Fibroblast of peridontal ligament (primary cell): ENCODE measurements at regions not wholly inside any gene's neighbourhood (a gene's known extent, or its start where the extent isn't known, plus 50 kb on each side); places are given as distances from the start of the nearest gene placed in this dataset.
"Not testable (repeated sequence)": the region's sequence is repeated elsewhere in the genome, so short reads cannot be mapped to it uniquely, and the experiment has no call there.

Experiments used
- DNase-seq: peaks from one replicate; pipeline ENCODE4 v3.0.0-alpha.2; 2010; ENCODE audit errors: extremely low read depth

DNA sequence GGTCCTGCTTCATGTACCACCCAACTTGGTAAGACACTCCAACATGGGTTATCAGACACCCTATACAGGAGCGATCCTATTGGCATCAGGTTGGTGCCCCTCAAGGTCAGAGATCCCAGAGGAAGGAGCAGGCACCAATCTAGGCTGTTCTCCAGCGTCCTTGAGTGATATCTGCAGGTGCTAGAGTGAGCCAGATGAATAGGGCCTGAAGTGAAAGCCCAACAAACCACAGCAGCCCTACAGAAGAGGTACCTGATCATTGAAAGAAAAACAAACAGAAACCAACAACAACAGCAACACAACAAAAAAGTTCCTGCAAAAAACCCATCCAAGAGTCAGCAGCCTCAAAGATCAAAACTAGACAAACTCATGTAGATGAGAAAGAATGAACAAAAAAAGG, 584.8 kb downstream of the HINT1 start:
- DNase-seq, result no peak

DNA sequence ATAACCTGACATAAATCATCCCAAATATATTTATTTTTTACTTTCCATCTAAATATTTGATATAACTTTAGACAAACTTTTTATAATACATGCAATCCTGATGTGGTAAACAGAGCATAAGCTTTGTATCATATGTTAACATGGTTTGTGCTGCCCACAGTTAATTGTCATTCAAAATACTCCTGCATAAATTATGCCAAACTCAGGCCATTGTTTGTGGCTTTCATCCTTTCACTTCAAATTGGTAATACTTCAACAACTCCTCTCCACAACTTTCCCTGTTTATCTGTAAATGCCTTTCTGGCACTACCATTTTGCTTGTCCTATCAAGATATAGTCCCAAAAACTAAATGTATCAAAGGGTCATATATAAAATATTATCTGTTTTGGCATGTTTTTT, 586.7 kb downstream of the HINT1 start:
- no peak for DNase-seq

DNA sequence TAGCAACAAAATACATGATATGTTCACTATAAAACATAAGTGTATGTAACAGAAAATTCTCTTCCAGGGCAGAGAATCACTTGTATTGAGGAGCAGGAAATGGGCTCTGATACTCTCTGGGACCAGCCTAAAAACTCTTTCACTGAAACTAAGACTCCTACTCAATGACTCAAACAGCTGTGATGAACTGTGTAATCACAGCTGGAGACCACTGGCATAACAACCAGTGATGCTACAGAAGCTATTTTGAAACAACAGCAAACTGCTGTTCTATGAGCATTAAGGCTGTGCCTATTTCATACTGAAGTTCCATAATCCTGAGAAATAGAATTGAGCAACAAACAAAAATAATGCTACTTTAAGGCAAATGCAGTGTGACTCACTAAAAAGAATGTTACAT, 594.0 kb downstream of the HINT1 start:
- peak; percentile 52 for DNase-seq

DNA sequence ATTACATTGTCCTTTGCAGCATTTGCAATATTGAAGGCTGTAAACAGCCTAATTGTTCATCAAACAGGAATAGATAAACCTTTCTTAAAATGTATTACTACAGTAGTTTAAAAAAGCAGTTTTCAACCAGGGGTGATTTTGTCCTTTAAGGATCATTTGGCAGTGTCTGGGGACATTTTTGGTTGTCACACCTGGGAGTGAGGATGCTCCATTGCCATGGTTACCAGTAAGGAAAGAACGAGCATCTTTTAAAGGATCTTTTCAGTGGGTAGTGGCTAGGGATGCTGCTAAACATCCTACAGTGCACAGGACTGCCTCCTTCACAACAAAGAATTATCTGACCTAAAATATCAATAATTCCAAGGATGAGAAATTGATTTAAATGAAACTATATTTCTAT, 596.3 kb downstream of the HINT1 start:
- no peak for DNase-seq

DNA sequence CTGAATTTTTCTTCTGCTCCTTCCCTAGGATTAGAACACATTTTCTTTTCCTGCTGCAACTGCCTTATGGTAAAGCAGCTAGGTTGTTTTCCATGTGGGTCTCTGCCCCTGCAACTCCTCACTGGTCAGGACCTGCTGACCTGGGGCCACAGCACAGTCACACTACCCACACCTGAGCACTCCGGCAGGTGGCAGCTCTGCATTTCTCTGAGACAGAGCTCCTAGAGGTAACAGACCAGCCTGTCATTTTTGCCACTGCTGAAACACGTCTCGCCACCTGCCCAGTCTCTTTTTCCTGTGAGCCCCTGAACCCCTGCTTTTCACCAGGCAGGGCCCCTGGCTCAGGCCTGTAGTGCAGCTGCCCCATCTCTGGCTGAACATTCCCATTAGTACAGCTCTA, 609.6 kb downstream of the HINT1 start:
- DNase-seq, result no peak

DNA sequence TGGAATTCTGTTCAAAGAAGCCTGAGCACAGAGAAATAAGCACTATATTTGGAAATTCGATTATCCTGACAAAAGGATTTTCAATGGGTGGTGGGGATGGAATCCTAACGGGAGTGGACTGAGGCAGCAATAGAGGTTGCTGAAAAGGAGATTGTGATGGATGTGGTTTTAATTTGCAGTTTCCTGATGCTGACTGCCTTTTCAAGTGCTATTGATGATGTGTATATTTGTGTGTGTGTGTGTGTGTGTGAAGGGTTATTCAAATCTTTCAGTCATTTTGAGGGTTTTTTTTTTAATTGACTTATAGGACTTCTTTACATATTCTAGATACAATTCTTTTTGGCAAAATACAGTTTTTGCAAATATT, 614.5 kb downstream of the HINT1 start:
- DNase-seq, result no peak

DNA sequence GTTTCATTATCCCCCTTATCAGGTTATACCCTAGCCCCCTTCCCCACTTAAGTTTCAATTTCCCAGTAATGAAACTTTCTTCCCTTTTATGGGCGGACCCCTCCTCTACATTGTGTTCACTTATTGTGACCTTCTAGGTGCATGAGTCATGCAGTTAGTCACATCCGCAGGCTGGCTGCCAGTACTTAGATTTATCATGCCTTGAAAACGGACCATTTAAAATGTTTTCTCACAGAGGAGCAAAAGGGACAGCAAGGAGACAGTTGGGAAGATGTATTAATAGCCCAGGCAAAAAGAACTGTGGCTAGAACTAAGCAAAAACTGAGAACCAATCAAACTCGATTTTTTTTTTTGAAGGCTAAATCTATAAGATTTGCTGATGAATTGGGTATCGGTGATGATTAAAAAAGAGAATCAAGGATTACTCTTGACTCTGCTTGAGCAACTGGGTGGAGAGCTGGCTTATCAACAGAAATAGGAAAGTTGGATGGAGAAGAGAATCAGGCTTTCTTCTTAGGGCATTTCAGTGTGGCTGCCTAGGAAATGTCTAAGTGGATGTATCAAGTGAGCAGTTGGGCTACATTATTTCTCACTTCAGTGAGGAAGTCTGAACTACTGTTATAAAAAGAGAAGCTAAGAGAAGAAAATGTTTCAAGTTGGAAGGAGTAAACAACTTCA, 615.0 kb downstream of the HINT1 start:
- peak; percentile 68 for DNase-seq

DNA sequence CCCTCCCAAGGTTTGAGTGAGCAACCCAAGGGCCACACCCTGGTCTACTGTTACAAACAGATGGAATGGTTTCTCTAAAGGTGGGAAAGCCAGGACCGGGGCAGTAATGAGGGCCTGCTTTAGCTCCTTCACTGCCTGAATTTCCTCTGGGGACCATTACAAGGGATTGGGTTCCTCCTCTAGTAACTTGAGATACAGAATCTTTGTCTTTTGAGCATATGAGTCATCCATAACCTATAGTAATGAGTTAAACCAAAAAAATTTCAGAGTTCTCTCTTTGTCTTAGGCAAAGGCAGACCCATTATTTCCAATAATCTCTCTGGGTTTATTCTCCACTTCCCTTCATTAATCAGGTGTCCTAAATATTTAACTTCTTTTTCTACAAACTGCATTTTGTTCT, 618.8 kb downstream of the HINT1 start:
- peak; percentile 45 for DNase-seq

DNA sequence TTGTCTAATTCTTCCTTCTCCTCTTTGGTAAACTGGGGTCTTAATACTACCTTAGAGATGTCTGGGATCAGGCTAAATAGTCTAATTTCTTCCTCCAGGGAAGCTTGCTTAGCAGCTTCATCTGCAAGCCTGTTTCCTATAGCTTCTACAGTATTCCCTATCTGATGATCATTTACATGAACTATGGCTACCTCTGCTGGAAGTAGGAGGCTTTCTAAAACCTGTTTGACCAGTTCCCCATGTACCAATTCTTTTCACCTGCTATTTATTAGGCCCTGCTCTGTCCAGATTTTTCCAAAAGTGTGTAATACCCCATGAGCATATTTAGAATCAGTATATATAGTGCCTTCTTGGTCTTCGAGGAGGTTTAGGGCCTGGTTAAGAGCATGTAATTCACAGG, 619.8 kb downstream of the HINT1 start:
- DNase-seq, result peak; percentile 24

DNA sequence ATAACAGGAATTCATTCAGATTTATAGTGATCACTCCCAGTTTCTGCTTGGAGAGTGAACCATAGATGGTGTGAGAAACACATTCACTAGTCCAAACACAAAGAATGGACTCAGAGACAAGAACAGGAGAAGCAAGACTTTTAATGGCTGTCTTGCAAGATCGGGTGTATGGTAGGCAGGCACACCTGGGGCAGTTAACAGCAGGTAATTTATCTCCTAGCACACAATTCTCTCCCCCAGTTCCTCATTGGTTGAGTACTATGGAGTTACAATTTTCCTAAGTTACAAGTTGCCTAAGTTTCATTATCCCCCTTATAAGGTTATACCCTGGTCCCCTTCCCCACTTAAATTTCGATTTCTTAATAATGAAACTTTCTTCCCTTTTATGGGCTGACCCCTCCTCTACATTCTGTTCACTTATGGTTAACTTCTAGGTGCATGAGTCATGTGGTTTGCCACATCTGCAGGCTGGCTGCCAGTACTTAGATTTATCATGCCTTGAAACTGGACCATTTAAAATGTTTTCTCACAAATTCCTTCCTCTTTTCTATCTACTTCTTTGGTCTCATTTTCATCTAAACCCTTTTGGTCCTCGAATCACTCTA, 623.3 kb downstream of the HINT1 start:
- peak; percentile 82 for DNase-seq

DNA sequence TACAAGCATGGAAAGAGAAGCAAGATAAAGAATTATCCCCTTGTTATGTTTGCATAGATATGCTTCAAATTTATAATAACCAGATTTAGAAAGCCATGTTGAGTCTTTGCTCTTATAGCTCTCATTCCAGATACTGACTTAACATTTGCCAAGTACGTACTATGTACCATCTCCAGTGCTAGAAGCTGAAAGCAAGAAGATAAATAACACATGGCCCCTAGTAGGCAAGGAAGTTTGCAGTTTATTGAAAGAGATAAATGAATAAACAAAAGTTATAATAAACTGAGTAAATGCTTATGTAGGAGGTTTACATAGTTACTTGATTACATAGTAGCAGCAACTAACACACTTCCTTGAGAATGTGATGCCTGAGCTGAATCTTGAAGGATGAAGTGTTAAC, 628.4 kb downstream of the HINT1 start:
- DNase-seq, result no peak

DNA sequence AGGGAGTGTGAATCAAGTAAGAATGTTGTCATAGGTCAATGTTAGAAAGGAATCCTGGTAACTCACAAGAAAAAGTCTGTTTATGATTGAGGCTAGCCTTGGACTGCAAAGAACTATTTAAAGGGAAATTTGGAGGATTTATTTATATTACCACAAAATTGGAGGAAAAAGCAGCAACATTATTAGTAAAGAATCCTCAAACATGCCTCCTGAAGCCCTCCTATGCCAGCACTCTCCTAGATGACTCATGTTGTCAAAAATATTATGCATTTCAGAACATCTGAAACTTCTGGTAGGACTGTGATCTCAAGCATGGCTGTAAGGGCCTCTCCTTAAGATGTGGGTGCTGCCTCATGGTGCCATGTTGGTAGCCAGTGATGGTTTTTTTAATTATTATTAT, 628.5 kb downstream of the CHSY3 start:
- peak; percentile 80 for DNase-seq

DNA sequence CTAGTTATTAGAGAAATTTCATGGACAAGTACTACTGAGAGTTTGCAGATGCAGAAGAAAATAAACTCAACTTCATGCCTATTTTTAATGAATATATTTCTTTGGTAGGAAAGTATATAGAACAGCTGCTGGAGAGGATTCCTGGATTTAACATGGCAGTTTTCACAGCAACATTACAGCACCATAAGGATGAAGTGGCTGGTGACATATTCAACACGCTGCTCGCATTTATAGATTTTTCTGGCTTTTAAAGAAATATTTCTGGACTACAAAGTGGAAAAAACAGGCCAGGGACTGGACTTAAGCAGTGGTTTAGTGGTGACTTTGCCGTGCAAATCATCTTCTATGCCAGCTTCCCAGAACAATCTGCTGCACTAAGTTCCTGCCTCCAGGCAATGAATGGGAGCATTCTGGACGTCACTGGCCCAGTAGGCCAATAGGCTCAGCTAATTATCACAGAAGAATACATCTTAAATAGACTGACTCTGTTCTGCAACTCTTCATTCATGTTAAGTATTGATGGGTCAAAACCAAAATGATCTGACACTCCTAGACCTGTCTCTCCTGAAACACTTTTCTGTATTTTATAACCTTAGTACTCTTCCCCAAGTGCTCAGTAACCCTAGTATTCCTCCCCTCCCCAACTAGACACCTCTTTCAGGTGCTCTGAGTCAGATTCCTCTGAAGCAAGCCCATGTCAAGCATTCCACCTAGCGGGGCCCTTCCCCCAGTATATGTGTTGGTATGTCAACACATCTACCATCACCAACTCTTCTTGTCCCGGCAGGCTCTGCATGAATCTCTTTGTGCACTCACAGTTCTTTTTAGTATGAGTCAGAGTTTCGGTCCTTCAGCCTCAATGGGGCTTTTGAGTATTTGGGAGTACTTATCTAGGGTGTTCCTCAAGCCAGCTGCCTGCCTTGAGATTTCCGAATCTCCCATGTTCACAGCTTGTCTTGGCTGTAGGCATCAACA, 625.5 kb downstream of the CHSY3 start:
- no peak for DNase-seq

DNA sequence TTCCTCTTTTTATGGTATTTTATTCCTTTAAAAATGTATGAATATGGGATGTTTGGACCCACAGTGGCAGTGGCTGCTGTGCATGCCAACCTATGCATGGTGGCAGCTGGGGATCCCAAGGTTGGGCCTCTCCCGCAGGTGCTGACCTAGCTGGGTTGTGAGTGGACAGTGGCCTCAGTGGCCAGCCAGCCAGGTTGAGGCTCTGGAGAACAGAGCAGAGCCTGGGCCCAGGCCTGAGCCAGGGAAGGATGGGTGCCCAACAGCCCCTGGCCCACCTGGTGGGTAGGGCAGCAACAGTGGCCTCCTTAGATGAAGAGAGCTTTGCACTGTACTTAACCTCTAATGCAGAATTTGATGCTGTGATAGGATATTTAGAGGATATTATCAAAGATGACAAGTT, 624.8 kb downstream of the CHSY3 start:
- DNase-seq, result no peak

DNA sequence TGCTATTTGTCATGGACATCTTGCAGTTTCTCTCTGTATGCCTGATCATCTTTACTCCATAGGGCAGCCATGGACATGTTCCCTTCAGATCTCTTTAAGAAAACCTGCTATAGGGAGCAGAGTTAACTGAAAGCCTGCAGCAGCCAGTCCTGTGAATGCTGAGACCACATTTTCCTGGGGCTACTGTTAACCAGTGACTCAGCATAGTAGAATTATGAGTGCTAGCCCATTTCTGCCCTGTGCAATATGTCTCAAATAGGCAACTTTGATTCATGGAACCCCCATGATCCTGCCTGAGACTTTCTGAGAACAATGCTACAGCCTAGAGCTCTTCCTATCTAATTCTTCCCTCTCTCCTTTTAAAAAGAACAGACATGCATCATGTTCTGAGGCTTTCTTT, 624.2 kb downstream of the CHSY3 start:
- DNase-seq, result peak; percentile 74

DNA sequence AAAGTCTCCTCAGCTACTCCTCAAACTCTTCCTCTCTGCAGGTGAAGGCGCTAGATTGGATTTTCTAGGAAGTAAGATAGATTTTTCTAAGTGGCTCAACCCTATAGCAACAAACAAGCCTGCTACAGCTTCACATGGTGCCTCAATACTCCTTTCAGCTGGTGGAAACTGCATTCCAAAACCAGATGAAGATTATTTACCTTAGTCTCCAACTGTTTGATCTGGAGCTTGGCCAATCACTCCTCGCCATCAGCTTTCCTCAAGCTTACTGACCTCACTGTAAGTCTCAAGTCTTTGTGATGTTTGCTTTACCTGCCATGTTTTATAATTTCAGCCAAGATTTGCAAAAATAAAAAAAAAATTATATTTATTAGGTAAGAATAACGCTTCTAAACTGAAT, 622.4 kb downstream of the CHSY3 start:
- peak; percentile 38 for DNase-seq

DNA sequence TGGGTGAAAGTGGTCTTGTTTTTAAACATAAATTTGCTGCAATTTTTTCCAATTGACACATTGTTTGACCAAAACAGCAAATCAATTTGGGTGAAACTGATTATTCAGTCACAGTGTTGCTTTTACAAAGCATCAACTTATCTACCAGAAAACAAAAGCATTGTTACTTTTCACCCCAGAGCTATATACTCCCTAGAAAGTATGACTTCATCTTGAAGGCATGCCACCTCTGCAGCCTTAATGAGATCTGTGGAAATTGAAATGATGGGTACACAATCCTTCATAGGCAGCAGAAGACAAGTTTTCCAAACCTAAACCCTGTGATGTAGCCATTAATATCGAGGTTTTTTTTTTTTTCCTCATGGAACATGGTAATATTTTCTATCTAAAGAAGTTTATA, 615.9 kb downstream of the CHSY3 start:
- peak; percentile 23 for DNase-seq

DNA sequence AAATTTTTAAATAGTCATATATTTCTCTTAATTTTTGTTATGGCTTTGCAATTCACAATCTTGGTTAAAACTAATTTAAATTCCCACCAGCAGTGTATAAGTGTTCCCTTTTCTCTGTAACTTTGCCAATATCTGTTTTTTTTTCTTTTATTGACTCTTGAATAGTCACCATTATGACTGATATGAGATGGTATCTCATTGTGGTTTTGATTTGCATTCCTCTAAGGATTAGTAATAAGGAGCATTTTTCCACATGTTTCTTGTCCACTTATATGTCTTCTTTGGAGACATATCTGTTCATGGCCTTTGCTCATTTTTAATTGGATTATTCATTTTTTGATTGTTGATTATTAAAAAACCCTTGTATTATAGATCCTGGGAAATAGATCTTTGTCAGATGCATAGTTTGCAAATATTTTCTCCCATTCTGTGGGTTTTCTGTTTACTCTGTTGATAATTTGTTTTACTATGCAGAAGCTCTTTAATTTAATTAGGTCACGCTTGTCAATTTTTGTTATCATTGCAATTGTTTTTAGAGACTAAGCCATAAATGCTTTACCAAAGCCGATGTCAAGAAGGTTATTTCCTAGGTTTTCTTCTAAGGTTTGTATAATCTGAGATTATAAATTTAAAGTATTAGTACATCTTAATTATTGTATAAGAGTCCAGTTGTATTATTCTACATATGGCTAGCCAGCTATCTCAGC, 610.9 kb downstream of the CHSY3 start:
- DNase-seq, result peak; percentile 84

DNA sequence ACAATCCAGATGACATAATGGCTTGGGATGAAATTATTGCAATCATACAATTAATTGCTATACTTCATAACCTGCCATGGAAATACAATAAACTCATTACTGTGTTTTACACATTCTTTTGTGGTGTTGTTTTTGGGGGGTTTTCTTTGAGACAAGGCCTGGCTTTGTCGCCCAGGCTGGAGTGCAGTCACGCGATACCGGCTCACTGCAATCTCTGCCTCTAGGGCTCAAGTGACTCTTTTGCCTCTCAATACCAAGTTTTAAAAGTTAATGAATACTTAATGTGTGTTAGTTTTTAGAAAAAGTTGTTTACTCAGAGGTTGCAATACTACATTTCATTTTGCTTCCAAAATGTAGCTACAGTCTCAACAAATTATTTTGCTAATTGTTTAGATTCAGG, 598.4 kb downstream of the CHSY3 start:
- no peak for DNase-seq

DNA sequence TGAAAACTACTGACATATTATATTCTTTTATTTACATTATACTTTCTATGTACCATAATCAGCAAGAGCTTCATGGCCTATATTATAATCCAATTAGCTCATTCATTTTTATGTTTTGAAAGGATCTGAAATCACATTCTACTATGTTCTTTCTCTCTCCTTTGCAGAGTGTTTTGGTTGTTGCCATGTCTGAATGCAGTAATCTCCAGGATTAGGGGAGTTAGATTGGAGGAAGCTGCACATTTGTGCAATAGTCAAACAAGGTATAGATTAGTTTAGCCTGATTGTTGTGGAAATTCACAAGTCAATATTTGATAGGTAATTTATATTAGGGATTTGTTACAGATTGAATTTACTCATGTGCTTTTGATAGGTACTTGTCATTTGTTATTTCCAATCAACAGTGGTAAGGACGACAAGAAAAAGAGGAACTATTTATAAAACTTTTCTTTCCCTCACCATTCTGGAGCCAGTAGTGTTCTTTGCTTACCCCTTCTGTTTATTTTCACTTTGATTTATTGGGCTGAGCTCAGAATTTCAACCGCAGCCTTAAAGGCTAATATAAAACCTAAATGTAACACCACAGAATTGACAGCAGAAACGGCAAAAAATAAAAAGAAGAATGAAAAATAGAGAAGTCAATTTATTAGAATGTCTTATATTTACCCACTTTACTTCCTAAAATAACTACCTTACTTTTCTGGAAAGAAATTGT, 597.0 kb downstream of the CHSY3 start:
- no peak for DNase-seq

DNA sequence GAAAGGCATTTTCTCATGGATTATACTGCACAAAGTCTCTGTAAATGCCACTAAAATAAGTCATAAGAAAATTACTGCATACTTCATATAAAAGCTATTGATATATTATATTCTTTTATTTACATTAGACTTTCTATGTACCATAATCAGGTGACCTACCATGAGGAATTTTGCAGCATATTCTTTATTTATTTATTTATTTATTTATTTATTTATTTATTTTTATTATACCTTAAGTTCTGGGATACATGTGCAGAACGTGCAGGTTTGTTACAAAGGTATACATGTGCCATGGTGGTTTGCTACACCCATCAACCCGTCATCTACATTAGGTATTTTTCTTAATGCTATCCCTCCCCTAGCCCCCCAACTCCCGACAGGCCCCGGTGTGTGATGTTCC, 596.2 kb downstream of the CHSY3 start:
- DNase-seq, result not testable (repeated sequence)

DNA sequence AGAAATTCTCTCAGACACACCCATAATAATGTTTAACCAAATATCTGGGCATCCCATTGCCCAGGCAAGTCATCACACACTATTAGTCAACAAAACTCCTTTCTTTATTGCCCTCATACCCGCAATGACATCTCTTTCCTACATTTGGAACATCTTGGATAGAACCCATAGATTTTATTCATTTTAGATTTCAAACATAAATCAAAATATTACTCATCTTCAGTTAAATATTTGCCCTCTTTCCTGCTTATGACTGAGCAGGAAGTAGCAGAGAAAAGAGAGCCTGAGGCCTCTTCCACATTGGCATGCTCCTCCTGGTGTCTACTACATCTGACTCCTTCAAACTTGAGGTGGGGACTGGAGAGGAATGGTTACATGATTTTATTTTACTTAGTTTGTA, 592.0 kb downstream of the CHSY3 start:
- DNase-seq, result no peak
